ENCODE measurements at regions not wholly inside any gene's neighbourhood (a gene's known extent, or its start where the extent isn't known, plus 50 kb on each side); places are given as distances from the start of the nearest gene placed in this dataset.

DNA sequence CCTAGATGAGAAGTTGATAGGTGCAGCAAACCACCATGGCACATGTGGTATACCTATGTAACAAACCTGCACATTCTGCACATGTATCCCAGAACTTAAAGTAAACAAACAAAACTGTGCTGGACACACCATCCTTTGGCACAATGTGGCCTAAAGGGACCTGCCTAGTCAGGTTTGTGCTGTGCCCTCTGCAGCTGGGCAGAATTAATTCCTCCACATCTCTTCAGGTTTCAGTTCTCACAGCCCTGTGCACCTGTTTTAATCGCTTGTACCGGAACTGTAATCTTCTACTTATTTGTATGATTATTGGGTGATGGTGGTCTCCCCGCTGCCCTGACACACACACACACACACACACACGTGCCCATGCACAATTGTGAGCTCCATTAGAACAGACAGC lies 252.7 kb downstream of the ACTR3B start:
- TF ChIP-seq, protein P1, sequence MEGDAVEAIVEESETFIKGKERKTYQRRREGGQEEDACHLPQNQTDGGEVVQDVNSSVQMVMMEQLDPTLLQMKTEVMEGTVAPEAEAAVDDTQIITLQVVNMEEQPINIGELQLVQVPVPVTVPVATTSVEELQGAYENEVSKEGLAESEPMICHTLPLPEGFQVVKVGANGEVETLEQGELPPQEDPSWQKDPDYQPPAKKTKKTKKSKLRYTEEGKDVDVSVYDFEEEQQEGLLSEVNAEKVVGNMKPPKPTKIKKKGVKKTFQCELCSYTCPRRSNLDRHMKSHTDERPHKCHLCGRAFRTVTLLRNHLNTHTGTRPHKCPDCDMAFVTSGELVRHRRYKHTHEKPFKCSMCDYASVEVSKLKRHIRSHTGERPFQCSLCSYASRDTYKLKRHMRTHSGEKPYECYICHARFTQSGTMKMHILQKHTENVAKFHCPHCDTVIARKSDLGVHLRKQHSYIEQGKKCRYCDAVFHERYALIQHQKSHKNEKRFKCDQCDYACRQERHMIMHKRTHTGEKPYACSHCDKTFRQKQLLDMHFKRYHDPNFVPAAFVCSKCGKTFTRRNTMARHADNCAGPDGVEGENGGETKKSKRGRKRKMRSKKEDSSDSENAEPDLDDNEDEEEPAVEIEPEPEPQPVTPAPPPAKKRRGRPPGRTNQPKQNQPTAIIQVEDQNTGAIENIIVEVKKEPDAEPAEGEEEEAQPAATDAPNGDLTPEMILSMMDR (IDR thresholded peaks at IDR 0.05) = no peak
- TF ChIP-seq POLR2AphosphoS5 (IDR thresholded peaks at IDR 0.05) (no peak), POLR2A (IDR thresholded peaks at IDR 0.05) (no peak)
